ENCODE measurements at regions not wholly inside any gene's neighbourhood (a gene's known extent, or its start where the extent isn't known, plus 50 kb on each side); places are given as distances from the start of the nearest gene placed in this dataset.

- no peak for DNase-seq (ENCODE audit: low read depth)
These were observed 83.2 kb downstream of the ZNF280B start for GRCh38 chr22:22425356-22425755.

DNA sequence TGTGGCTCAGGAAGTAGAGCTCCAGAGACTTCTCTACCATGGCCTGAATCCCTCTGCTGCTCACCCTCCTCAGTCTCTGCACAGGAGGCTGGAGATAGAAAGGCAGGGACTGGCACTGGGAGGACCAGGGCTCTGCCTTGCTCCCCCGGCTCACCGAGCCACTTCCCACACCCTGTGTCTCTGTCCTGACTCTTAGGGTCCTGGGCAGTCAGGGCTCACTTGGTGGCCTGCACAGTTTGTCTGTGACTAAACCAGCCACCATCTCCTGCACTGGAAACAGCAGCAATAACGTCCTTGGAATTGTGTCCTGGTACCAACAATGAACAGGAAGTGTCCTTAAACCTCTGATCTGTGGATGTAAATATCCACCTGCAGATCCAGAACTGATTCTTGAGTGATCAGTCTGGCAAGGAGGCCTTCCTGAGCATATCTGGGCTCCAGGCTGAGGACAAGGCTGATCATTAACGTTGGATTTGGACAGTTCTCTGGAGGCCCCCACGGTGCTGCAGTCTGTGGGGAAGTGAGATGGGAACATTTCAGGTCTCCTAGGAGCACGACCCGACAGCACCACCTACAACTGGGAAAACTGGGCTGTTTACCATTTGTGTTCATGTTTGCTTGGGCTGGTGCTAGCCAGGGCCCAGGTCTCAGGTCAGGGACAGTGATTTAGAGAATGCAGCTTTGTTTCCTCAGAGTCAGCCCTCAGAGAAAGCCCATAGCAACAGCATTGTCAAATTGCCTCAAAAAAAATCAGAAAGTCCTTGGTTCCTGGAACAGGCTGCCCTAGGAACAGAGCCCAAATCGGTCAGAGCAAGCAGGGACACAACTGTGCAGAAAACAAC lies 82.5 kb downstream of the ZNF280B start:
- TF ChIP-seq CTCF (IDR thresholded peaks at IDR 0.05; ENCODE audit: insufficient read depth, low read length): no peak
- DNase-seq (ENCODE audit: low read depth): no peak
- no peak overlapping the region for H3K4me3 ChIP-seq (ENCODE audit: low read depth, low read length)

More at GRCh38 chr22:22425356-22425755, 83.2 kb downstream of the ZNF280B start:
- no peak overlapping the region for H3K4me3 ChIP-seq (ENCODE audit: low read depth, low read length)
- no peak for TF ChIP-seq CTCF (IDR thresholded peaks at IDR 0.05; ENCODE audit: insufficient read depth, low read length)

DNA sequence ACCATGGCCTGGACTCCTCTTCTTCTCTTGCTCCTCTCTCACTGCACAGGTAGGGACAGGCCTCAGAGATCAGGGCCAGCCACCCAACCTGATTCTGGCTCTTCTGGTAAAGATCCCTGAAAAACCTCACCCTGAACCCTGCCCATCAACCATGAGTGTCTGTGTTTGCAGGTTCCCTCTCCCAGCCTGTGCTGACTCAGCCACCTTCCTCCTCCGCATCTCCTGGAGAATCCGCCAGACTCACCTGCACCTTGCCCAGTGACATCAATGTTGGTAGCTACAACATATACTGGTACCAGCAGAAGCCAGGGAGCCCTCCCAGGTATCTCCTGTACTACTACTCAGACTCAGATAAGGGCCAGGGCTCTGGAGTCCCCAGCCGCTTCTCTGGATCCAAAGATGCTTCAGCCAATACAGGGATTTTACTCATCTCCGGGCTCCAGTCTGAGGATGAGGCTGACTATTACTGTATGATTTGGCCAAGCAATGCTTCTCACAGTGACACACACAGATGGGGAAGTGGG lies 80.9 kb downstream of the ZNF280B start:
- no peak for TF ChIP-seq CTCF (IDR thresholded peaks at IDR 0.05; ENCODE audit: insufficient read depth, low read length)
- no peak overlapping the region for H3K4me3 ChIP-seq (ENCODE audit: low read depth, low read length)

DNA sequence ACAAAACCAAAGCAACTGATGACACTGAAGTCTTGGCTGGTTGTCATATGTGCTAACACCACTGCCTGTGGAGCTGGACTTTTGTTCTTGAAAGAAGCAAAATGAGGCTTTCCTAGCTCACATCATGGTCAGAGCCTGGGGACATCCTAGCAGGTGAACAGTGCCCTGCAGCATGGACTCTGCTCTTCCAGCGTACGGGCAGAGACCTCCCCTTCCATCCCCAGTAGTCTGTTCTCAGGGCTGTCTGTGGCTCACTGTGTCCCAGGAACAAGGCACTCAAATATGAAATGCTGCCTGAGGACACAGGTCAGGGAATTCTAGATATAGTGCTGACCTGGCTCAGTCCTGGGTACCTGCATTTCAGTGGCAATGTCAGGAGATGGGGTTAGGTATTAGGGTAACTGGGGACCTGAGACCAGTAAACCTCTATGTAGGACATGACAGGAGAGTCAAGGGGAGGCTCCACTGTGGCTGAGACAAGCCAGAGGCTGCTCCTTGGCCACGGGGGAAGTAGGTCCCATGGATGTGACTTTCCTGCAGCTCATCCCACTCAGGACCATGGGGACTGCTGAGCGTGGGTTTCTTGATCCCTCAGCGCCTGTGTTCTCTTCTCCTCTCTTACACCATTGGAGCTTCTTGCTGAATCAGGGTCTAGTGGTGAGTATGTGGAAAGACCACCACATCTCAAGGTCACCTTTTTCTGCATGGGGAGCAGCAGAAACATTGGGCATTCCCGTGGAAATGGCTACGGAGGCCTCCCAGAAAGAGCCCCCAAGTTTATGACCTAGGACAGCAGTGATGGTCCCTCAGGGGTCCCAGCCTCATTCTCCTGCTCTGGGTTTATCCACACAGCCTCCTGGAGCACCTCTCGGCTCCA lies 80.1 kb downstream of the ZNF280B start:
- no peak overlapping the region for H3K4me3 ChIP-seq (ENCODE audit: low read depth, low read length)
- DNase-seq (ENCODE audit: low read depth): no peak
- TF ChIP-seq CTCF (IDR thresholded peaks at IDR 0.05; ENCODE audit: insufficient read depth, low read length): no peak

More for the DNA sequence above, 80.9 kb downstream of the ZNF280B start:
- no peak for DNase-seq (ENCODE audit: low read depth)

GRCh38 chr22:22429369-22430108 lies 79.0 kb downstream of the ZNF280B start:
- TF ChIP-seq CTCF (IDR thresholded peaks at IDR 0.05; ENCODE audit: insufficient read depth, low read length): no peak
- no peak for DNase-seq (ENCODE audit: low read depth)
- H3K4me3 ChIP-seq (ENCODE audit: low read depth, low read length): no peak overlapping the region

- no peak overlapping the region for H3K4me3 ChIP-seq (ENCODE audit: low read depth, low read length)
- no peak for TF ChIP-seq CTCF (IDR thresholded peaks at IDR 0.05; ENCODE audit: insufficient read depth, low read length)
- DNase-seq (ENCODE audit: low read depth): no peak
These were observed 78.3 kb downstream of the ZNF280B start for GRCh38 chr22:22430111-22430820.
